ACC112 (cell line): ENCODE measurements at regions not wholly inside any gene's neighbourhood (a gene's known extent, or its start where the extent isn't known, plus 50 kb on each side); places are given as distances from the start of the nearest gene placed in this dataset.

Experiments
- H2AFZ ChIP-seq: fragments of 200-600 bp; sonication (generic); one replicate; pipeline ENCODE4 v1.6.0; 2017; ENCODE audit warnings: antibody characterized with exemption, low read length; ENCODE audit not compliant: unreplicated experiment
- H3K27ac ChIP-seq: fragments of 200-600 bp; sonication (generic); 2 replicates; pipeline ENCODE4 v1.5.1; 2014; ENCODE audit warnings: low read depth, mild to moderate bottlenecking, antibody characterized with exemption, low read length, moderate library complexity
- H3K27me3 ChIP-seq: fragments of 200-600 bp; sonication (generic); 2 replicates; pipeline ENCODE4 v1.6.1; 2014; ENCODE audit warnings: mild to moderate bottlenecking, antibody characterized with exemption, low read length, moderate library complexity, mixed read lengths; ENCODE audit not compliant: insufficient read depth
- H3K36me3 ChIP-seq: fragments of 200-600 bp; sonication (generic); 2 replicates; pipeline ENCODE4 v1.6.1; 2016; ENCODE audit warnings: mild to moderate bottlenecking, antibody characterized with exemption, low read length, moderate library complexity, mixed read lengths; ENCODE audit not compliant: insufficient read depth
- H3K4me1 ChIP-seq: fragments of 200-600 bp; sonication (generic); one replicate; pipeline ENCODE4 v1.6.1; 2016; ENCODE audit warnings: low read length, mixed read lengths; ENCODE audit not compliant: insufficient read depth, unreplicated experiment, control insufficient read depth
- H3K4me3 ChIP-seq: fragments of 200-600 bp; sonication (generic); 2 replicates; pipeline ENCODE4 v1.5.1; 2014; ENCODE audit warnings: mild to moderate bottlenecking, low read depth, low read length
- H3K79me2 ChIP-seq: fragments of 200-600 bp; sonication (generic); one replicate; pipeline ENCODE4 v1.6.0; 2016; ENCODE audit warnings: low read length; ENCODE audit not compliant: control insufficient read depth, unreplicated experiment, insufficient read depth

DNA sequence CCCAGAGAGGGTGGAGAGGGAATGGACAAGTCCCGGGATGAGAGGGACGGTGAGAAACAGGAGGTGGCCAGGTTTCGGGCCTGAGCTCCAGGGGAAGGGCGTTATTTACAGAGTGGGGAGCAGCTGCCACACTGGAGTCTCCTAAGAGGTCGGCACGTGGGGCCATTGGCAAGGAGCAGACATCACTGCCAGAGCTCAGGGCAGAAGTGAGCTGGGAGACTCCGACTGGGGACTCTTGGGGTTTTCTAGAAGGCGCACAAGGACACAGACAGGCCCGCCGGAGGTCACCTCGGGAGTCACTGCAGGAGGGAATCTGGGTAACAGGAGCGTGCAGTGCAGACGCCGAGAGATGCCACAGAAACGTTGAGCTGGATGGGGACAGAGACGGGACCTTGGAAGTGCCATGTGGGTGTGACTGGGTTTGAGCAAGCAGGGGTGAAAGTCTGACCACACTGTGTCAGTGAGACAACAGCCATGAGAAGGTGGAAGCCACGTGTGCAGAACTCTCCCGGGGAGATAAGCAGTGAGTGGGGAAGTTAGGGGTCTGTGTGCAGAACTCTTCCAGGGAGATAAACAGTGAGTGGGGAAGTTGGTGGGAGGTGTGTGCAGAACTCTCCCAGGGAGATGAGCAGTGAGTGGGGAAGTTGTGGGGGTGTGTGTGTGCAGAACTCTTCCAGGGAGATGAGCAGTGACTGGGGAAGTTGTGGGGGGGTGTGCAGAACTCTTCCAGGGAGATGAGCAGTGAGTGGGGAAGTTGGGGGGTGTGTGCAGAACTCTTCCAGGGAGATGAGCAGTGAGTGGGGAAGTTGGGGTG lies 187.5 kb downstream of the SHANK2 start:
- no peak overlapping the region for H2AFZ ChIP-seq
- H3K36me3 ChIP-seq = no peaks in the 10 kb centered on the region
- no peak overlapping the region for H3K27ac ChIP-seq
- no peak overlapping the region for H3K4me3 ChIP-seq
- H3K27me3 ChIP-seq = no peaks in the 10 kb centered on the region
- H3K4me1 ChIP-seq = no peaks in the 10 kb centered on the region
- H3K79me2 ChIP-seq = no peaks in the 10 kb centered on the region

DNA sequence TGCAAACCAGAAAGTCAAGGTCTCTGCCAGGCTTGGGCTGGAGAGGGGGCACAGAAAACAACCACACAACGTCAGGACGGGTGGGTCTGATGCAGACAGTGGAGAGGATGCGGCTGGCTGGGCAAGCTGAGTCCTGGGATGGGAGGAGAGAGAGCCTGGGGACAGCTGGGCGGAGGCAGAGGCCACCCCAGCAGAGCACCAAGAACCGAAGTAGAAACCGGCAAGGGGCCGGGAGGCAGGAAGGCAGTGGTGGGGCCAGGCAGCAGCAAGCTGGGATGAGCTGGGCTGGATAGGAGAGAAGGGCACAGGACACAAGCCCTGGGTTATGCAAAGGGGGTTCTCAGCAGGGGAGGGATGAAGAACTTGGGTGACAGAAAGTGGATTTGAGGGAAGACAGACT lies 188.2 kb downstream of the SHANK2 start:
- Histone ChIP-seq H3K4me1 (no peaks in the 10 kb centered on the region), H3K4me3 (no peak overlapping the region), H3K27me3 (no peaks in the 10 kb centered on the region), H3K27ac (no peak overlapping the region), H3K36me3 (no peaks in the 10 kb centered on the region), H2AFZ (no peak overlapping the region), H3K79me2 (no peaks in the 10 kb centered on the region)

DNA sequence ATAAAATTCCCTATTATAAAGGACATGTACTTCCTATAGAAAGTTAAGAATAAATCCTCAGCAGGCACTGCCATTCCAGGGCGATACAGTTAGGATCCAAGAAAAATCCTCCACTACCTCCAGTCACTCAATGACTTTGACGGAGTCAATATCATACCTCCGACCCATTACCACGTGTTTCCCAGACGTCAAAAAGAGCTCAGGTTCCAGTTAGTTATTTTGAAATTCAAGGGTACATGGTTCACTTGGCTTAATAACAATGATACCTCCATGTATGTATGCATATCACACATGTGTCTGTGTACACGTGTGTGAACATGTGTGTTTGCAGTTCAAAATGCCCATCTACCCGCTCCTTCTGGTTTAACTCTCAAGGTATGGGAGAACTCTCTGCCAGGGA lies 189.2 kb downstream of the SHANK2 start:
- Histone ChIP-seq H3K4me1 (no peaks in the 10 kb centered on the region), H3K27me3 (no peaks in the 10 kb centered on the region), H3K36me3 (no peaks in the 10 kb centered on the region), H3K79me2 (no peaks in the 10 kb centered on the region), H2AFZ (no peak overlapping the region), H3K27ac (no peak overlapping the region), H3K4me3 (no peak overlapping the region)

DNA sequence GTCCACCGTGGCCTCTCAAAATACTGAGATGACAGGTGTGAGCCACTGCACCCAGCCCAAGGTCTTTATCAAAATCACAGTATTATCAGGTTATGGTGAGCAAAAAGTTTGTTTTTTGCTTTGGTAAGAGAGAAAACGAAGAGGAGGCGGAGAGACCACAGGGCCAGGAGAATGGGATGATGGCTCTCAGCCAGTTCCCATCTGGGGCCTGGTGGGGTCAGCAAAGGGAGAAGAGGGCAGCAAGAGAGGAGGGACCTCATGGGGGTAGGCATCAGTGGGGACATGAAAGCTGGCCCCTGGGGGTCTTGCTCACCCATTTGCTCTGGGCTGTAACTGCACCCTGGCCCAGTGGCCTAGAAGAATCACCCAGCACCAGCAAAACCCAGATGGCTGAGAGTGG lies 190.2 kb downstream of the SHANK2 start:
- no peak overlapping the region for H3K27ac ChIP-seq
- no peaks in the 10 kb centered on the region for H3K27me3 ChIP-seq
- H3K4me1 ChIP-seq = no peaks in the 10 kb centered on the region
- H2AFZ ChIP-seq = no peak overlapping the region
- H3K36me3 ChIP-seq = no peaks in the 10 kb centered on the region
- no peak overlapping the region for H3K4me3 ChIP-seq
- no peaks in the 10 kb centered on the region for H3K79me2 ChIP-seq

DNA sequence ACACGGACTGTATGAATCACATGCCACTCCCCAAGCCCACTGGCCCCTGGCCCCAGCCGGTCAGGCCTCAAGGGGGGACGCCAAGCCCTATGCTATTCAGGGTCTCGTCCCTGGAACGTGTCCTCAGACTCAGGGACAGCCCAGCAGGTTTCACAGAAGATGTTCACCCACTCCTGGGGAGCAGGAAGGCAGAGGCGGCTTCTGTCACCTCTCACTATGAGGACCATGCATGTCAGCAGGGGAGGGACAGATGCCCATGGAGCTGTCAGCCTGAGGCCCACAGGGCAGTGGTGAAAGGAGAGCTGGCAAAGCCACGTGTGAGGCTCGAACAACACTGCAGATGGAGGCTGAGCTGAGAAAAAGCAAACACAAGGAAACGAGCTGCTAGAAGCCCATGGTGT lies 192.0 kb downstream of the SHANK2 start:
- H3K4me3 ChIP-seq = no peak overlapping the region
- H3K4me1 ChIP-seq = no peaks in the 10 kb centered on the region
- H3K27me3 ChIP-seq = no peaks in the 10 kb centered on the region
- no peaks in the 10 kb centered on the region for H3K79me2 ChIP-seq
- H3K27ac ChIP-seq = no peak overlapping the region
- H2AFZ ChIP-seq = no peak overlapping the region
- no peaks in the 10 kb centered on the region for H3K36me3 ChIP-seq

DNA sequence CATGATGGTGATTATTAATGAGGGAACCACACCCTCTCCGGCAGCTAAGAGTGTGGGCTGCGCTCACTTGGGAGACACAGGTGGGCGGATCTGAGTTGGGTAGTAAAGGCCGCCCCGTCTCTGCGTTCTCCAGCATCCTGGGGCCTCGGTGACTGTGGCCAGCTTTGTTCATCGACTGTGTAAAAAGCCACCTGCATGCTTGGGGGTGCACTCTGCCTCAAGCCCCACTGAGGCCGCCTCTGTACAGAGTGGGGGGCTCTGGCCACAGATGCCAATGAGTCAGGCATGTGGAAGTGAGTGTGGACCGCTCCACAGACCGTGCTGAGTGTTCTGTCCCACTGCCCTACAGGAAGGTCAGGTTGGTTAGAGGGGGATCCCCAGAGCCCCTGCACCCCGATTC lies 192.7 kb downstream of the SHANK2 start:
- no peaks in the 10 kb centered on the region for H3K4me1 ChIP-seq
- H3K4me3 ChIP-seq = no peak overlapping the region
- no peaks in the 10 kb centered on the region for H3K27me3 ChIP-seq
- H3K27ac ChIP-seq = no peak overlapping the region
- H3K36me3 ChIP-seq = no peaks in the 10 kb centered on the region
- H2AFZ ChIP-seq = no peak overlapping the region
- H3K79me2 ChIP-seq = no peaks in the 10 kb centered on the region

DNA sequence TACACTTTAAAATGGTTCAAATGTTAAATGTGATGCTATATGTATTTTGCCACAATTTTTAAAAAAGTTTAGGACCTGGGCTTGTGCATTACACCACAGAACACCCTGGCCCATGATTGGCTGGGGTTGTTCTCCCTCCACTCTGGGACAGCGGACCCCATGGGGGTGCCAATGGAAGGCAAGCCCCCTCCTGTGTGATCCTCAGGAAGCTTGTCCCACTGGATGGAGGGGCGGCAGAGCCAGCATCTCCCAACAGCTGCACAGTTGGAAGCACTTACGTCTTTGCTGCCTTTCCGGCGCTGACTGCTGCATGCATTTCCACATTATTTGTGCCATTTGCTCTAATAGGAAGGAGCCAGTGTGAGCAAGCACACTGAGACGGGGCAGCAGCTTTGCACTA lies 196.5 kb downstream of the SHANK2 start:
- no peak overlapping the region for H2AFZ ChIP-seq
- H3K27me3 ChIP-seq = no peaks in the 10 kb centered on the region
- H3K36me3 ChIP-seq = no peaks in the 10 kb centered on the region

More for the DNA sequence above, 196.5 kb downstream of the SHANK2 start:
- no peak overlapping the region for H3K27ac ChIP-seq
- H3K4me1 ChIP-seq = no peaks in the 10 kb centered on the region
- H3K79me2 ChIP-seq = no peaks in the 10 kb centered on the region
- H3K4me3 ChIP-seq = no peak overlapping the region
